ENCODE measurements at regions not wholly inside any gene's neighbourhood (a gene's known extent, or its start where the extent isn't known, plus 50 kb on each side); places are given as distances from the start of the nearest gene placed in this dataset.

DNA sequence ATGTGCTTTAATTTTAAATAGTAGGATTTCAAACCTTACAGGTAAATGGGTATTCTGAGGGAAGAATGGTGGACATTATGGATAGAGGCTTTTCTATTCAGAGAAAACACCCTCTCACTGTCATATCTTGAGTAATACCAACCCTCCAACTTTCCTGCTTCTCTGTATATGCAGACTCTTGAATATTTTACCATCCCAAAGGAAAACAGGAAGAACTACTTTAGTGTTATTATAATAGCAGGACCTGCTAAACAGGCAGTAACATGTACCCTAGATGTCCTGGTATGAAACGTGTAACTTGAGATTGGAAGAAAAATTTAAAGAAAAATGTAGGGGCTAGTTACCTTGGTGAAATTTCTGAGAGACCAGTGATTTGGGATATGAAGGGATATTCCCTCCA, 82.9 kb upstream of the TRHDE start (continued):
- TF ChIP-seq, protein P1, sequence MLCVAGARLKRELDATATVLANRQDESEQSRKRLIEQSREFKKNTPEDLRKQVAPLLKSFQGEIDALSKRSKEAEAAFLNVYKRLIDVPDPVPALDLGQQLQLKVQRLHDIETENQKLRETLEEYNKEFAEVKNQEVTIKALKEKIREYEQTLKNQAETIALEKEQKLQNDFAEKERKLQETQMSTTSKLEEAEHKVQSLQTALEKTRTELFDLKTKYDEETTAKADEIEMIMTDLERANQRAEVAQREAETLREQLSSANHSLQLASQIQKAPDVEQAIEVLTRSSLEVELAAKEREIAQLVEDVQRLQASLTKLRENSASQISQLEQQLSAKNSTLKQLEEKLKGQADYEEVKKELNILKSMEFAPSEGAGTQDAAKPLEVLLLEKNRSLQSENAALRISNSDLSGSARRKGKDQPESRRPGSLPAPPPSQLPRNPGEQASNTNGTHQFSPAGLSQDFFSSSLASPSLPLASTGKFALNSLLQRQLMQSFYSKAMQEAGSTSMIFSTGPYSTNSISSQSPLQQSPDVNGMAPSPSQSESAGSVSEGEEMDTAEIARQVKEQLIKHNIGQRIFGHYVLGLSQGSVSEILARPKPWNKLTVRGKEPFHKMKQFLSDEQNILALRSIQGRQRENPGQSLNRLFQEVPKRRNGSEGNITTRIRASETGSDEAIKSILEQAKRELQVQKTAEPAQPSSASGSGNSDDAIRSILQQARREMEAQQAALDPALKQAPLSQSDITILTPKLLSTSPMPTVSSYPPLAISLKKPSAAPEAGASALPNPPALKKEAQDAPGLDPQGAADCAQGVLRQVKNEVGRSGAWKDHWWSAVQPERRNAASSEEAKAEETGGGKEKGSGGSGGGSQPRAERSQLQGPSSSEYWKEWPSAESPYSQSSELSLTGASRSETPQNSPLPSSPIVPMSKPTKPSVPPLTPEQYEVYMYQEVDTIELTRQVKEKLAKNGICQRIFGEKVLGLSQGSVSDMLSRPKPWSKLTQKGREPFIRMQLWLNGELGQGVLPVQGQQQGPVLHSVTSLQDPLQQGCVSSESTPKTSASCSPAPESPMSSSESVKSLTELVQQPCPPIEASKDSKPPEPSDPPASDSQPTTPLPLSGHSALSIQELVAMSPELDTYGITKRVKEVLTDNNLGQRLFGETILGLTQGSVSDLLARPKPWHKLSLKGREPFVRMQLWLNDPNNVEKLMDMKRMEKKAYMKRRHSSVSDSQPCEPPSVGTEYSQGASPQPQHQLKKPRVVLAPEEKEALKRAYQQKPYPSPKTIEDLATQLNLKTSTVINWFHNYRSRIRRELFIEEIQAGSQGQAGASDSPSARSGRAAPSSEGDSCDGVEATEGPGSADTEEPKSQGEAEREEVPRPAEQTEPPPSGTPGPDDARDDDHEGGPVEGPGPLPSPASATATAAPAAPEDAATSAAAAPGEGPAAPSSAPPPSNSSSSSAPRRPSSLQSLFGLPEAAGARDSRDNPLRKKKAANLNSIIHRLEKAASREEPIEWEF (IDR thresholded peaks at IDR 0.05; ENCODE audit: insufficient replicate concordance, low read depth, low read length) = no peak
- TF ChIP-seq, protein P2, sequence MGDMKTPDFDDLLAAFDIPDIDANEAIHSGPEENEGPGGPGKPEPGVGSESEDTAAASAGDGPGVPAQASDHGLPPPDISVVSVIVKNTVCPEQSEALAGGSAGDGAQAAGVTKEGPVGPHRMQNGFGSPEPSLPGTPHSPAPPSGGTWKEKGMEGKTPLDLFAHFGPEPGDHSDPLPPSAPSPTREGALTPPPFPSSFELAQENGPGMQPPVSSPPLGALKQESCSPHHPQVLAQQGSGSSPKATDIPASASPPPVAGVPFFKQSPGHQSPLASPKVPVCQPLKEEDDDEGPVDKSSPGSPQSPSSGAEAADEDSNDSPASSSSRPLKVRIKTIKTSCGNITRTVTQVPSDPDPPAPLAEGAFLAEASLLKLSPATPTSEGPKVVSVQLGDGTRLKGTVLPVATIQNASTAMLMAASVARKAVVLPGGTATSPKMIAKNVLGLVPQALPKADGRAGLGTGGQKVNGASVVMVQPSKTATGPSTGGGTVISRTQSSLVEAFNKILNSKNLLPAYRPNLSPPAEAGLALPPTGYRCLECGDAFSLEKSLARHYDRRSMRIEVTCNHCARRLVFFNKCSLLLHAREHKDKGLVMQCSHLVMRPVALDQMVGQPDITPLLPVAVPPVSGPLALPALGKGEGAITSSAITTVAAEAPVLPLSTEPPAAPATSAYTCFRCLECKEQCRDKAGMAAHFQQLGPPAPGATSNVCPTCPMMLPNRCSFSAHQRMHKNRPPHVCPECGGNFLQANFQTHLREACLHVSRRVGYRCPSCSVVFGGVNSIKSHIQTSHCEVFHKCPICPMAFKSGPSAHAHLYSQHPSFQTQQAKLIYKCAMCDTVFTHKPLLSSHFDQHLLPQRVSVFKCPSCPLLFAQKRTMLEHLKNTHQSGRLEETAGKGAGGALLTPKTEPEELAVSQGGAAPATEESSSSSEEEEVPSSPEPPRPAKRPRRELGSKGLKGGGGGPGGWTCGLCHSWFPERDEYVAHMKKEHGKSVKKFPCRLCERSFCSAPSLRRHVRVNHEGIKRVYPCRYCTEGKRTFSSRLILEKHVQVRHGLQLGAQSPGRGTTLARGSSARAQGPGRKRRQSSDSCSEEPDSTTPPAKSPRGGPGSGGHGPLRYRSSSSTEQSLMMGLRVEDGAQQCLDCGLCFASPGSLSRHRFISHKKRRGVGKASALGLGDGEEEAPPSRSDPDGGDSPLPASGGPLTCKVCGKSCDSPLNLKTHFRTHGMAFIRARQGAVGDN (IDR thresholded peaks at IDR 0.05) = no peak
- no peak for TF ChIP-seq ZNF622 (IDR thresholded peaks at IDR 0.05)
- TF ChIP-seq HDGF (IDR thresholded peaks at IDR 0.05) = no peak
- TF ChIP-seq POLR2AphosphoS2 (IDR thresholded peaks at IDR 0.05; ENCODE audit: low read depth, low read length) = no peak
- no peak for TF ChIP-seq MLLT1 (IDR thresholded peaks at IDR 0.05)
- no peak for TF ChIP-seq NFYA (IDR thresholded peaks at IDR 0.05; ENCODE audit: borderline replicate concordance, low read depth, low read length)
- no peak for TF ChIP-seq JUNB (IDR thresholded peaks at IDR 0.05)
- no peak for TF ChIP-seq CEBPB (IDR thresholded peaks at IDR 0.05; ENCODE audit: borderline replicate concordance in 1 of 2, low read depth in 2 of 2, low read length in 2 of 2)
- TF ChIP-seq, protein P3, sequence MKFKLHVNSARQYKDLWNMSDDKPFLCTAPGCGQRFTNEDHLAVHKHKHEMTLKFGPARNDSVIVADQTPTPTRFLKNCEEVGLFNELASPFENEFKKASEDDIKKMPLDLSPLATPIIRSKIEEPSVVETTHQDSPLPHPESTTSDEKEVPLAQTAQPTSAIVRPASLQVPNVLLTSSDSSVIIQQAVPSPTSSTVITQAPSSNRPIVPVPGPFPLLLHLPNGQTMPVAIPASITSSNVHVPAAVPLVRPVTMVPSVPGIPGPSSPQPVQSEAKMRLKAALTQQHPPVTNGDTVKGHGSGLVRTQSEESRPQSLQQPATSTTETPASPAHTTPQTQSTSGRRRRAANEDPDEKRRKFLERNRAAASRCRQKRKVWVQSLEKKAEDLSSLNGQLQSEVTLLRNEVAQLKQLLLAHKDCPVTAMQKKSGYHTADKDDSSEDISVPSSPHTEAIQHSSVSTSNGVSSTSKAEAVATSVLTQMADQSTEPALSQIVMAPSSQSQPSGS (IDR thresholded peaks at IDR 0.05; ENCODE audit: low read length) = no peak
- TF ChIP-seq RELA (IDR thresholded peaks at IDR 0.05; ENCODE audit: borderline replicate concordance, partially characterized antibody) = no peak

All from GM12878 (cell line).